PFSK-1 (cell line): ENCODE measurements at regions not wholly inside any gene's neighbourhood (a gene's known extent, or its start where the extent isn't known, plus 50 kb on each side); places are given as distances from the start of the nearest gene placed in this dataset.

Source experiments
- FOXP2 ChIP-seq: optimal IDR thresholded peaks from 2 replicates; pipeline ENCODE3; 2011; ENCODE audit warnings: borderline replicate concordance, control low read depth, inconsistent platforms; ENCODE audit not compliant: insufficient read depth; ENCODE audit errors: extremely low read length, extremely low read depth
- POLR2AphosphoS5 ChIP-seq: IDR thresholded peaks from 2 replicates; pipeline ENCODE4 v1.6.1; 2012; ENCODE audit warnings: low read depth, mild to moderate bottlenecking, control low read depth, low read length, moderate library complexity
- REST ChIP-seq, 2 experiments: IDR thresholded peaks; 2 replicates each; pipeline versions ENCODE4 v1.6.1 to v1.8.0; 2011 to 2012; ENCODE audit warnings: low read depth in 2 of 2, low read length in 2 of 2, control low read depth in 1 of 2, inconsistent platforms in 1 of 2, mild to moderate bottlenecking in 1 of 2, moderate library complexity in 1 of 2; ENCODE audit not compliant: insufficient read depth in 1 of 2

GRCh38 chr12:90024262-90024661 is 315.6 kb upstream of the ATP2B1 start:
- TF ChIP-seq POLR2AphosphoS5 (no peak), REST (IDR thresholded peaks at IDR 0.05; ENCODE audit: insufficient read depth in 1 of 2, low read depth in 2 of 2, low read length in 2 of 2) (no peak), FOXP2 (no peak)
